DMS53 treated with DMSO at 0.1 percent for 48 hours (cell line): ENCODE measurements at regions not wholly inside any gene's neighbourhood (a gene's known extent, or its start where the extent isn't known, plus 50 kb on each side); places are given as distances from the start of the nearest gene placed in this dataset.
"Not testable (repeated sequence)": the region's sequence is repeated elsewhere in the genome, so short reads cannot be mapped to it uniquely, and the experiment has no call there.

Source experiments
- DNase-seq: peaks from one replicate; lab custom pipeline; 2025; ENCODE audit not compliant: unreplicated experiment; lab: John Stamatoyannopoulos, UW

- DNase-seq: no peak
Observed at GRCh38 chr14:53316504-53316903, 163.4 kb upstream of the DDHD1 start.

- DNase-seq: no peak
Observed at GRCh38 chr14:53310412-53310811, 157.3 kb upstream of the DDHD1 start.

GRCh38 chr14:53306911-53307310 is 153.8 kb upstream of the DDHD1 start:
- no peak for DNase-seq

DNA sequence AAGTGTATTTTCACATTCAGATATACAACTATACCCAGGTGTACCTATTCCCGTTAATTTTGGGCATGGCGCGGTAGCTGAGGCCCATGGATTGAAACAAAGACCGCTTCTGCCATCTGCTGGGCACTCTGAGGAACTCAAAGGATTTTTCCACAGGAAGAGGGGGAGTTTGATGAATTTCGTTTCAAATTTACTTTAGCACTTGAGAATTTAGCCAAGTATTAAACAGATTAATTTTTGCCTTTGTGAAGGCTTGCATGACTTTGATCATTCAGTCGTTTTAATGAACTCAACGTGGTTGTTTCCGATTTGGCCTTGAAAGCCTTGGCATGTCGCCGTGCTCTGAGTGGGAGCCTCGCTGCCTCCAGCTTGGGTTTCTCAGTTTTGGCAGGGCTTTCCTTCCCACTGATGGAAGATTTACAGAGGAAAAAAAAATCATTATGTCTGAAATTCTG is 153.2 kb upstream of the DDHD1 start:
- peak; percentile 22 for DNase-seq

DNA sequence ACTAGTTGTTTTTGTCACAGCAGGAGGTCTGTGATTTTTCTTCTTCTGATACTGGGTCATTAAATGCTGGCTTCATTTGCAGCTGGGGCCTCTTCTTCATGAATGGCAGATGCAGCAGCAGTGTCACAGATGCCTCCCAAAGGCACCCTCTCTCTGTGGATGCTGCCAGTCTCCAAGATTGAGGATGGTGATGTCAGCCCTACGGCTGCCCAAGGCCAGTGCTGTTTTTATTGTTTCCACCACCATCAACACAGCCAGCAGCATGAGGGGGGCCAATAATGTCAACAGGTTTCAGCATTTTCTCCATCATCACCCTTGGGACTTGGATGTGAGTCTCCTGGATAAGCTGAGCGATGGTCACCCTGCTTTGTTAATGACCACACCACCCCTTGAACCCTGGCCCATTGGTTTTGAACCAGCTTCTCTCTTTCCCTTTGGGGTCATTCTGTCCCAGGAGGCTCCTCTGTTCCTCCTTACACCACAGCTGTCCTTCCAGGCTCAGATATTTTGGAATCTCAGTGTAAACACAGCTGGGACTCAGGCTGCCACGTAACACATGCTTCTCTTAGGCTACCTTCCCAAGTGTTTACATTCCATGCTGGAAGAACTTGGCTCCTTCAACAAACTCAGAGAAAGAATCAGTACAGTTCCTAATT is 151.7 kb upstream of the DDHD1 start:
- no peak for DNase-seq

DNA sequence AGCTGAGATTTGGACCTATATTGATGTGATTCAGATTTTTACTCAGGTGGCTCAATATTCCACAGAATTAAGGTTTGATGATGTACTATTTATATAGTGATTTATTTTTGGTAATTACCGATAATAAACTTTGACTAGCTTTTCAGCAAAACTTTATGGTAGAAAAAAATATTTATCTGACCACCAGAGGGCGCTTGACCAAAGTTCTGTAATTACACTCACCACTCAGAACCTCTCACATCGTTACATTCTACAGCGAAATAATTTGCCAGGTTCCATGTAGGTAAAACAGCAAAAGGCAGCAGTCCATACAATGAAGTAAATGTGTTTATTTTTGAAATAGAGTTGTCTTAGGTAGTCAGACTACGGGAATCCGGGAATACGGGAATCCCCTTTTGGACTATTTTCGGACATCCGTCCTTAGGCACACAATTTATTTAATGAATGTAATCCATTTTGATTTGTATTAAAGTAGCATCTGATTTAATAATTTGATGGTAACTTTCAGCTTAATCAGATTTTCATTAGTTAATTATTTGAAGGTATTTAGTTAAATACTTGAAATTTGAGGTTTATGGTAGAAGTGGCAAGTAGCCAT is 143.0 kb upstream of the DDHD1 start:
- peak; percentile 3 for DNase-seq

GRCh38 chr14:53295372-53295771 is 142.2 kb upstream of the DDHD1 start:
- DNase-seq: no peak

GRCh38 chr14:53286301-53286700 is 133.2 kb upstream of the DDHD1 start:
- no peak for DNase-seq

GRCh38 chr14:53285821-53286220 is 132.7 kb upstream of the DDHD1 start:
- DNase-seq: no peak

GRCh38 chr14:53285064-53285463 is 131.9 kb upstream of the DDHD1 start:
- DNase-seq: no peak

- DNase-seq: peak; percentile 9
Observed at GRCh38 chr14:53278602-53279506, 125.7 kb upstream of the DDHD1 start.

DNA sequence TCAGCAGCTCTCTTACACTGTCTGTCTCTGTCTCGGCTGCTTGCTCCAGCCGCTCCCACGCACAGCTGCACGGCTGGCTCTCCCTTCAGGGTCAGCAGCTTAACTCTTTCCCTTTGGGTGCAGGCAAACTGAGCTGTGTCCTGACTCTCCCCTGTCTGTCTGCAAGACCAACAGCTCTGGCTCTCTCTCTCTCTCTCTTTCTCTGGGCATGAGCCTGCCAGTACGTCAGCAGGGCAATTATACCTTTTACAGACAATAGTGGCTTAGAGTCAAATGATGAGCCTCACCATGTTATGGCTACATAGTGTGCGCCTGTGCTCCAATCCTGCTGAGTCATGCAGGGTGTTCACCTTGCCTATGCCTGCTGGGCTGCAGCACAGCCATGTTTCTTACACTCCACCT is 120.5 kb upstream of the DDHD1 start:
- no peak for DNase-seq

DNA sequence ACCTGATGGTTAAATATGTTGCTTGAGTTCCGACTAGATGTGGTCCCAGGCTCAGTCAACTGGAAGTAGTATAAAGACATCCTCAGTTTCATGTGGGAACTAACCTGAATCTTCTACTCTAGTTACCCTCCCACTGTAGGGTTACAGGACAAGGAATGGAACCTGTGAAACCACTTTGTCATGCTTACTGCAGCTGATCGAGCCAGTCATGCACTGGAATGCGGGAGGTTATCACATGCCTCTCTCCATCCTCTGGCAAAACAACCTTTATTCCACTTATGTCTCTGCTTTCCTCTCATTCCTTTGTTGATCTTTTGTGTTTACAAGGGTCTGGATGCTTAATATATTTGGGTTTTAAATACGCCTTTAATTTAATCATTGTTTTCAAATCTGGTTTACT is 111.9 kb upstream of the DDHD1 start:
- no peak for DNase-seq

- DNase-seq: no peak
Observed at GRCh38 chr14:53260928-53261327, 107.8 kb upstream of the DDHD1 start.

DNA sequence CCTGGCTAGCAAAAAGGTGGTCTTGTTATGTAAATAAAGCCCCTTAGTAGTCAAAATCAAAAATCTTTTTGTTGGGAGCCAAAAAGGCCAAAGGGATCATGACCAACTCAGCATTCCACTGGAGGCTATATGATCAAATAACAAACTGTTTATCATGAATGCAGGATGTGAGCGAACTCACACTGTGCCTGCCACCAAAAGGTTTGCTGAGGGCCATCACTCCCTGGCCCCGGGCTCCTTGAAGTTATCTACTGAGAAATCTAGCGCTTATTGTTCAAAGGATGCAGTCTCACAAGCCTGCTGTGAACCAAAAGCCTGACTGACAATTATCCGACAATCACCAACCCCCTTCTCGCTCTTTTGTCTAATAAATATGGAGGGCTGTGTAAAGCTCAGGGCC is 107.2 kb upstream of the DDHD1 start:
- DNase-seq: no peak

- DNase-seq: no peak
Observed at GRCh38 chr14:53252141-53252540, 99.0 kb upstream of the DDHD1 start.

- DNase-seq: no peak
Observed at GRCh38 chr14:53249059-53249458, 95.9 kb upstream of the DDHD1 start.

GRCh38 chr14:53247596-53248370 is 94.7 kb upstream of the DDHD1 start:
- DNase-seq: no peak

GRCh38 chr14:53242898-53243297 is 89.8 kb upstream of the DDHD1 start:
- DNase-seq: not testable (repeated sequence)

GRCh38 chr14:53237488-53237887 is 84.4 kb upstream of the DDHD1 start:
- no peak for DNase-seq

DNA sequence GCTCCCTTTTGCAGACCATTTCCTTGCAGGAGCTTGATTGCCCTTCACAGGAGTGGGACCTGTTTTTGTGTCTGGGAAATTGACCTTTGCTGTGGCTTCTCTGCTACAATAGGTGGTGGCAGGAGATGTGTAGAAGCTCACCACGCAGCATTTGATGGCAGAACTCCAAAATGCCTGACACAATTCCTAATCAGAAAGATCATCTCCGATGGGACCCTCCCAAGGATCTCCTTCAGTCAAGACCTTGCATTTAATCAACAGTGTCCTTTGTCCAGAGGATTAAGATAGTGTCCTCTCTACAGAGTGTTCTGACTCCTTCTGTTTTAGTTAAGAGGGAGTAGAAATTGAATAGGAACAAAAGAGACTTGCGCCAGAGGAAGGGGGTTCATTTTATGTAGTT is 83.6 kb upstream of the DDHD1 start:
- DNase-seq: no peak
